ENCODE measurements at regions not wholly inside any gene's neighbourhood (a gene's known extent, or its start where the extent isn't known, plus 50 kb on each side); places are given as distances from the start of the nearest gene placed in this dataset.

- no peak for TF ChIP-seq CTCF (IDR thresholded peaks at IDR 0.05)
- no peak for TF ChIP-seq EP300 (IDR thresholded peaks at IDR 0.05)
These were observed 429.1 kb downstream of the HTR1B start for GRCh38 chr6:77034161-77034560.
